HepG2 (cell line): ENCODE measurements at regions not wholly inside any gene's neighbourhood (a gene's known extent, or its start where the extent isn't known, plus 50 kb on each side); places are given as distances from the start of the nearest gene placed in this dataset.

Source experiments
- ATAC-seq: fragments of 200-7000 bp; cut with Tn5 transposase; 3 replicates; pipeline ENCODE4 v1.9.1; 2020; ENCODE audit warnings: mild to moderate bottlenecking, moderate library complexity
- BruUV-seq: library from RNA; stranded (reverse); fragments of 400-500 nt; replicated peaks from 2 replicates; lab custom pipeline; 2021; lab: Mats Ljungman, UMichigan
- CTCF ChIA-PET: fragments of 300-600 bp; formaldehyde crosslinking; extraction: SDS; loops from one replicate; lab custom pipeline; 2021; ENCODE audit warnings: low total read pairs, inconsistent platforms, low intra/inter-chr PET ratio; lab: Yijun Ruan, JAX
- POLR2A ChIA-PET: fragments of 350-600 bp; sonication (Branson Sonifier 250); formaldehyde crosslinking; loops from one replicate; lab custom pipeline; 2020; ENCODE audit warnings: antibody characterized with exemption, inconsistent platforms; lab: Yijun Ruan, JAX
- DNase-seq: peaks from one replicate; pipeline ENCODE4 v3.0.0-alpha.2; 2015; ENCODE audit warnings: low spot score
- FAIRE-seq: peaks from 3 replicates; lab custom pipeline; 2011; peaks lifted over from hg19 to GRCh38; lab: Jason Lieb, UNC
- H2AFZ ChIP-seq: one replicate; pipeline ENCODE4 v1.6.1; 2011; ENCODE audit warnings: low read length, inconsistent platforms
- H3K27ac ChIP-seq: fragments of 300-600 bp; 3 replicates; pipeline ENCODE4 v1.8.0; 2011; ENCODE audit warnings: mixed run types, mild to moderate bottlenecking, mixed read lengths, low read length, inconsistent platforms; ENCODE audit not compliant: insufficient read depth; ENCODE audit errors: extremely low read length
- H3K27me3 ChIP-seq, 2 experiments: fragments of 200-600 bp in 1 of 2; 2 replicates in 1 of 2; 3 replicates in 1 of 2; pipeline versions ENCODE4 v1.6.0 to v1.8.0; 2011; ENCODE audit warnings: low read length in 2 of 2, mild to moderate bottlenecking in 2 of 2, moderate library complexity in 2 of 2, inconsistent platforms in 1 of 2; ENCODE audit not compliant: insufficient read depth in 2 of 2, control insufficient read depth in 1 of 2
- H3K36me3 ChIP-seq, 2 experiments: fragments of 200-600 bp in 1 of 2; replicated peaks in 1 of 2; 2 replicates in 1 of 2; 3 replicates in 1 of 2; pipeline versions ENCODE4 v1.5.1 to v1.8.0; 2011; ENCODE audit warnings: low read length in 2 of 2, inconsistent platforms in 1 of 2; ENCODE audit not compliant: insufficient read depth in 2 of 2, control insufficient read depth in 1 of 2
- H3K4me1 ChIP-seq: 2 replicates; pipeline ENCODE4 v1.5.1; 2012; ENCODE audit warnings: low read length, inconsistent platforms; ENCODE audit not compliant: insufficient read depth
- H3K4me2 ChIP-seq: 2 replicates; pipeline ENCODE4 v1.6.0; 2011; ENCODE audit warnings: low read depth, low read length, inconsistent platforms
- H3K4me3 ChIP-seq, 3 experiments: fragments of 200-600 bp in 1 of 3; sonication (generic), shearing (Covaris generic) in 1 of 3; replicated peaks in 1 of 3; 2 replicates each; pipeline ENCODE4 v1.5.1; 2011 to 2016; ENCODE audit warnings: low read length in 3 of 3, inconsistent platforms in 2 of 3, low read depth in 2 of 3, mild to moderate bottlenecking in 2 of 3, control low read depth in 1 of 3, mixed read lengths in 1 of 3; ENCODE audit not compliant: insufficient read depth in 1 of 3
- H3K79me2 ChIP-seq: one replicate; pipeline ENCODE4 v1.6.1; 2011; ENCODE audit warnings: low read length, inconsistent platforms; ENCODE audit not compliant: insufficient read depth
- H3K9ac ChIP-seq: 2 replicates; pipeline ENCODE4 v1.6.0; 2011; ENCODE audit warnings: mild to moderate bottlenecking, low read depth, low read length, inconsistent platforms; ENCODE audit not compliant: insufficient read depth
- H3K9me3 ChIP-seq: 2 replicates; pipeline ENCODE4 v1.5.1; 2012; ENCODE audit warnings: mild to moderate bottlenecking, low read length
- H4K20me1 ChIP-seq: 2 replicates; pipeline ENCODE4 v1.6.0; 2011; ENCODE audit warnings: inconsistent platforms, mild to moderate bottlenecking, low read length, moderate library complexity; ENCODE audit not compliant: insufficient read depth
- CENPT ChIP-seq: sonication (generic); formaldehyde crosslinking; IDR thresholded peaks from 2 replicates; pipeline ENCODE4 v1.8.0; 2022; ENCODE audit warnings: low read depth, mild to moderate bottlenecking, moderate library complexity, missing genetic modification reagents
- ELF1 ChIP-seq: sonication (generic); formaldehyde crosslinking; IDR thresholded peaks from 2 replicates; pipeline ENCODE4 v1.4.0; 2020; ENCODE audit warnings: missing genetic modification reagents
- MYC ChIP-seq: sonication (generic); formaldehyde crosslinking; IDR thresholded peaks from 2 replicates; pipeline ENCODE4 v1.9.0; 2021; ENCODE audit warnings: missing genetic modification reagents, borderline replicate concordance
- NFE2 ChIP-seq: sonication (generic); formaldehyde crosslinking; IDR thresholded peaks from 2 replicates; pipeline ENCODE4 v1.4.0; 2020; ENCODE audit warnings: missing genetic modification reagents
- TBL1XR1 ChIP-seq: fragments of 150-350 bp; IDR thresholded peaks from 2 replicates; pipeline ENCODE4 v1.6.1; 2014; ENCODE audit warnings: borderline replicate concordance, low read length; ENCODE audit not compliant: partially characterized antibody
- TFAP4 ChIP-seq: sonication (generic); IDR thresholded peaks from 2 replicates; pipeline ENCODE4 v1.6.1; 2016; ENCODE audit warnings: low read depth, borderline replicate concordance
- U2AF2 ChIP-seq: fragments of 200-400 bp; formaldehyde crosslinking; IDR thresholded peaks from 2 replicates; pipeline ENCODE4 v1.6.1; 2017; ENCODE audit warnings: low read depth, mild to moderate bottlenecking, low read length
- ZFAT ChIP-seq: sonication (generic); formaldehyde crosslinking; conservative IDR thresholded peaks from 2 replicates; pipeline ENCODE4 v1.8.1; 2023; ENCODE audit warnings: missing genetic modification reagents, inconsistent platforms
- ZNF354B ChIP-seq: sonication (generic); formaldehyde crosslinking; IDR thresholded peaks from 2 replicates; pipeline ENCODE4 v1.8.0; 2022; ENCODE audit warnings: mild to moderate bottlenecking, missing genetic modification reagents
- ZNF562 ChIP-seq: sonication (generic); formaldehyde crosslinking; IDR thresholded peaks from 2 replicates; pipeline ENCODE4 v1.8.0; 2022; ENCODE audit warnings: missing genetic modification reagents, borderline replicate concordance
- ZNF687 ChIP-seq: sonication (generic); formaldehyde crosslinking; IDR thresholded peaks from 2 replicates; pipeline ENCODE4 v1.5.1; 2020; ENCODE audit warnings: mild to moderate bottlenecking, missing genetic modification reagents, moderate library complexity
- ZSCAN21 ChIP-seq: sonication (generic); formaldehyde crosslinking; IDR thresholded peaks from 2 replicates; pipeline ENCODE4 v1.8.0; 2022; ENCODE audit warnings: mild to moderate bottlenecking, missing genetic modification reagents, moderate library complexity, borderline replicate concordance
- WGBS: methylation state at CpG from one replicate; pipeline ENCODE4 v1.1.6; 2017; ENCODE audit warnings: low lambda C conversion rate; 5-methylcytosine and 5-hydroxymethylcytosine counted together
- in situ Hi-C: cut with HindIII; loops from 2 replicates; pipeline ENCODE4 v1.10.0; 2017; ENCODE audit warnings: low pct_unique_long_range_greater_than_20kb; ENCODE audit not compliant: extremely low pct_ligation_motif_present
- intact Hi-C: fragments of 100-400 bp; cut with micrococcal nuclease; formaldehyde crosslinking; loops from one replicate; pipeline ENCODE4 v1.10.0; 2022; ENCODE audit not compliant: unreplicated experiment
- TF ChIP-seq, protein P1 (sequence below): sonication (generic); formaldehyde crosslinking; IDR thresholded peaks from 2 replicates; pipeline ENCODE4 v1.8.1; 2023; ENCODE audit warnings: missing genetic modification reagents, inconsistent platforms, borderline replicate concordance
- TF ChIP-seq, protein P2 (sequence below): sonication (generic); formaldehyde crosslinking; IDR thresholded peaks from 2 replicates; pipeline ENCODE4 v1.9.0; 2022; ENCODE audit warnings: low read depth, missing genetic modification reagents
- TF ChIP-seq, protein P3 (sequence below): sonication (generic); formaldehyde crosslinking; conservative IDR thresholded peaks from 2 replicates; pipeline ENCODE4 v1.4.0; 2020; ENCODE audit warnings: missing genetic modification reagents

DNA sequence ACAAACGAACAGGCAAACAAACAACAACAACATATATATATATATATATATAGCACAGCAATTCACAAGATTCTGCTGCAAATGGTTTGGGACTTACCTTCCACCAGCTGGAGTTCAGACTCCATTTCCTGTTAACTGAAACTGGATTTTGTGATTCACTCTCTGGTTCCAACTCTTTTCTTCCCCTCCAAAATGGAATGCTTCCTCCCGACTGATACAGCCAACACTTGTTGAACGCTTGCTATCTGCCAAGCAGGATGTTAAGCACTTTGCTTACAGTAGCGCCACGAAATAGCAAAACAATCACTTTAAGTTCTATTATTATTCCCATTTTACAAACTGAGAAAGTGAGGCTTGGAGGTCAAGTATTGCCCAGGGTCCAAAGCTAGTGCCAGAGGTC lies 116.0 kb upstream of the TMEM132C start:
- POLR2A ChIA-PET, result no interaction called here
- no peaks in the 10 kb centered on the region for H3K79me2 ChIP-seq
- in situ Hi-C loops (no loop called here), intact Hi-C loops (no loop called here)
- DNase-seq, result no peak
- no TSS peak for BruUV-seq
- WGBS, result 10% methylated on average over 5 of the region's 5 CpGs
- no peaks in the 10 kb centered on the region for H3K4me1 ChIP-seq
- H3K4me2 ChIP-seq, result no peak overlapping the region
- no peak overlapping the region for H2AFZ ChIP-seq
- no peak overlapping the region for H3K9ac ChIP-seq
- H3K27me3 ChIP-seq, result no peaks in the 10 kb centered on the region; a peak in 1 of 5 replicates
- H4K20me1 ChIP-seq, result no peaks in the 10 kb centered on the region
- no peak overlapping the region for H3K4me3 ChIP-seq
- FAIRE-seq, result no peak
- H3K9me3 ChIP-seq, result no peaks in the 10 kb centered on the region
- H3K27ac ChIP-seq, result no peak overlapping the region
- ATAC-seq, result no peak
- CTCF ChIA-PET, result no interaction called here
- H3K36me3 ChIP-seq, result no peaks in the 10 kb centered on the region
- TF ChIP-seq ZNF687 (CRISPR knock-in tag) (no peak), ELF1 (CRISPR knock-in tag) (no peak), MYC (CRISPR knock-in tag) (no peak), CENPT (no peak), U2AF2 (no peak), ZSCAN21 (CRISPR knock-in tag) (no peak), NFE2 (CRISPR knock-in tag) (no peak), ZNF354B (CRISPR knock-in tag) (no peak), ZFAT (CRISPR knock-in tag) (no peak), TBL1XR1 (no peak), ZNF562 (CRISPR knock-in tag) (no peak), TFAP4 (no peak)
- TF ChIP-seq, protein P1, sequence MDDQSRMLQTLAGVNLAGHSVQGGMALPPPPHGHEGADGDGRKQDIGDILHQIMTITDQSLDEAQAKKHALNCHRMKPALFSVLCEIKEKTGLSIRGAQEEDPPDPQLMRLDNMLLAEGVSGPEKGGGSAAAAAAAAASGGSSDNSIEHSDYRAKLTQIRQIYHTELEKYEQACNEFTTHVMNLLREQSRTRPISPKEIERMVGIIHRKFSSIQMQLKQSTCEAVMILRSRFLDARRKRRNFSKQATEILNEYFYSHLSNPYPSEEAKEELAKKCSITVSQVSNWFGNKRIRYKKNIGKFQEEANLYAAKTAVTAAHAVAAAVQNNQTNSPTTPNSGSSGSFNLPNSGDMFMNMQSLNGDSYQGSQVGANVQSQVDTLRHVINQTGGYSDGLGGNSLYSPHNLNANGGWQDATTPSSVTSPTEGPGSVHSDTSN (CRISPR knock-in tag), result no peak
- TF ChIP-seq, protein P2, sequence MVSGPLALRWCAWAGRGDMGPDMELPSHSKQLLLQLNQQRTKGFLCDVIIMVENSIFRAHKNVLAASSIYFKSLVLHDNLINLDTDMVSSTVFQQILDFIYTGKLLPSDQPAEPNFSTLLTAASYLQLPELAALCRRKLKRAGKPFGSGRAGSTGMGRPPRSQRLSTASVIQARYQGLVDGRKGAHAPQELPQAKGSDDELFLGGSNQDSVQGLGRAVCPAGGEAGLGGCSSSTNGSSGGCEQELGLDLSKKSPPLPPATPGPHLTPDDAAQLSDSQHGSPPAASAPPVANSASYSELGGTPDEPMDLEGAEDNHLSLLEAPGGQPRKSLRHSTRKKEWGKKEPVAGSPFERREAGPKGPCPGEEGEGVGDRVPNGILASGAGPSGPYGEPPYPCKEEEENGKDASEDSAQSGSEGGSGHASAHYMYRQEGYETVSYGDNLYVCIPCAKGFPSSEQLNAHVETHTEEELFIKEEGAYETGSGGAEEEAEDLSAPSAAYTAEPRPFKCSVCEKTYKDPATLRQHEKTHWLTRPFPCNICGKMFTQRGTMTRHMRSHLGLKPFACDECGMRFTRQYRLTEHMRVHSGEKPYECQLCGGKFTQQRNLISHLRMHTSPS, result no peak
- TF ChIP-seq, protein P3, sequence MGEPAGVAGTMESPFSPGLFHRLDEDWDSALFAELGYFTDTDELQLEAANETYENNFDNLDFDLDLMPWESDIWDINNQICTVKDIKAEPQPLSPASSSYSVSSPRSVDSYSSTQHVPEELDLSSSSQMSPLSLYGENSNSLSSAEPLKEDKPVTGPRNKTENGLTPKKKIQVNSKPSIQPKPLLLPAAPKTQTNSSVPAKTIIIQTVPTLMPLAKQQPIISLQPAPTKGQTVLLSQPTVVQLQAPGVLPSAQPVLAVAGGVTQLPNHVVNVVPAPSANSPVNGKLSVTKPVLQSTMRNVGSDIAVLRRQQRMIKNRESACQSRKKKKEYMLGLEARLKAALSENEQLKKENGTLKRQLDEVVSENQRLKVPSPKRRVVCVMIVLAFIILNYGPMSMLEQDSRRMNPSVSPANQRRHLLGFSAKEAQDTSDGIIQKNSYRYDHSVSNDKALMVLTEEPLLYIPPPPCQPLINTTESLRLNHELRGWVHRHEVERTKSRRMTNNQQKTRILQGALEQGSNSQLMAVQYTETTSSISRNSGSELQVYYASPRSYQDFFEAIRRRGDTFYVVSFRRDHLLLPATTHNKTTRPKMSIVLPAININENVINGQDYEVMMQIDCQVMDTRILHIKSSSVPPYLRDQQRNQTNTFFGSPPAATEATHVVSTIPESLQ (CRISPR knock-in tag), result no peak
